Activated CD8-positive, alpha-beta T cell treated with anti-CD3 and anti-CD28 coated beads for 36 hours (primary cell): ENCODE measurements at regions not wholly inside any gene's neighbourhood (a gene's known extent, or its start where the extent isn't known, plus 50 kb on each side); places are given as distances from the start of the nearest gene placed in this dataset.

Experiments used
- ATAC-seq: fragments of 200-7000 bp; cut with Tn5 transposase; one replicate; pipeline ENCODE4 v1.10.0; 2021; ENCODE audit warnings: mild to moderate bottlenecking, moderate library complexity
- CTCF ChIA-PET: fragments of 350-600 bp; sonication (Branson Sonifier 250); formaldehyde crosslinking; loops from one replicate; lab custom pipeline; 2021; ENCODE audit warnings: antibody characterized with exemption; lab: Charles Lee
- POLR2A ChIA-PET: fragments of 350-600 bp; sonication (Branson Sonifier 250); formaldehyde crosslinking; loops from one replicate; lab custom pipeline; 2021; ENCODE audit warnings: antibody characterized with exemption; lab: Charles Lee
- DNase-seq: peaks from one replicate; pipeline ENCODE4 v3.0.0-alpha.2; 2020
- H3K27ac Mint-ChIP-seq: one replicate; pipeline ENCODE4 v1.8.0; 2021; ENCODE audit warnings: mild to moderate bottlenecking, mixed read lengths
- H3K27me3 Mint-ChIP-seq: one replicate; pipeline ENCODE4 v1.8.0; 2021; ENCODE audit warnings: mixed read lengths
- H3K36me3 Mint-ChIP-seq: one replicate; pipeline ENCODE4 v1.8.0; 2021; ENCODE audit warnings: low read depth, mixed read lengths
- H3K4me1 Mint-ChIP-seq: one replicate; pipeline ENCODE4 v1.8.0; 2021; ENCODE audit warnings: low read depth, mixed read lengths
- H3K4me3 Mint-ChIP-seq: one replicate; pipeline ENCODE4 v1.8.0; 2021; ENCODE audit warnings: mild to moderate bottlenecking, moderate library complexity, mixed read lengths
- H3K9me3 Mint-ChIP-seq: one replicate; pipeline ENCODE4 v1.8.0; 2021; ENCODE audit warnings: mixed read lengths
- intact Hi-C: fragments of 100-400 bp; cut with micrococcal nuclease; formaldehyde crosslinking; loops from one replicate; pipeline ENCODE4 v1.10.0; 2022
- TF ChIP-seq, protein P1 (sequence below): fragments of 200-600 bp; IDR thresholded peaks from one replicate; pipeline ENCODE4 v1.8.0; 2022; ENCODE audit warnings: antibody characterized with exemption, mild to moderate bottlenecking

DNA sequence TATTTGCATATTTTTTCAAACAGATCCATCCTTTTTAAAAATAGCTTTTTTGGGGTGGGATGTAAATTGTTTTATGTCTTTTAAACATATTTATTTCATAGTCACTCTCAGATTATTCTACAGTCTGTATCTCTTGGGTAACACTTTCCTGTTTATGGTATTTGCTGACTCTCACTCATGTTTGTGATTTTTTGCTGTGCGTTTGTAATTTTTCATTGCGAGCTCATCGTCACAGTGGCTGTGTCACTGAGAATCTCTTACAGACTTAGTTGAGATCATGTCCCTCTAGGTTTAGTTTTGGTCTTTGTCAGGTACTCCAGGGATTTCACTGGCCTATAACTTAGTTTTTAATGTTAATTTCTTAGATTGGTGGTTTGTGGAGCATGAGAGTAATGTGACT is 73.5 kb upstream of the HS6ST1 start:
- Mint-ChIP-seq H3K36me3 (no peaks in the 10 kb centered on the region), H3K4me3 (no peak overlapping the region), H3K27me3 (no peaks in the 10 kb centered on the region), H3K4me1 (no peaks in the 10 kb centered on the region), H3K9me3 (no peaks in the 10 kb centered on the region), H3K27ac (no peak overlapping the region)
- CTCF ChIA-PET = no interaction called here
- no peak for ATAC-seq
- TF ChIP-seq, protein P1, sequence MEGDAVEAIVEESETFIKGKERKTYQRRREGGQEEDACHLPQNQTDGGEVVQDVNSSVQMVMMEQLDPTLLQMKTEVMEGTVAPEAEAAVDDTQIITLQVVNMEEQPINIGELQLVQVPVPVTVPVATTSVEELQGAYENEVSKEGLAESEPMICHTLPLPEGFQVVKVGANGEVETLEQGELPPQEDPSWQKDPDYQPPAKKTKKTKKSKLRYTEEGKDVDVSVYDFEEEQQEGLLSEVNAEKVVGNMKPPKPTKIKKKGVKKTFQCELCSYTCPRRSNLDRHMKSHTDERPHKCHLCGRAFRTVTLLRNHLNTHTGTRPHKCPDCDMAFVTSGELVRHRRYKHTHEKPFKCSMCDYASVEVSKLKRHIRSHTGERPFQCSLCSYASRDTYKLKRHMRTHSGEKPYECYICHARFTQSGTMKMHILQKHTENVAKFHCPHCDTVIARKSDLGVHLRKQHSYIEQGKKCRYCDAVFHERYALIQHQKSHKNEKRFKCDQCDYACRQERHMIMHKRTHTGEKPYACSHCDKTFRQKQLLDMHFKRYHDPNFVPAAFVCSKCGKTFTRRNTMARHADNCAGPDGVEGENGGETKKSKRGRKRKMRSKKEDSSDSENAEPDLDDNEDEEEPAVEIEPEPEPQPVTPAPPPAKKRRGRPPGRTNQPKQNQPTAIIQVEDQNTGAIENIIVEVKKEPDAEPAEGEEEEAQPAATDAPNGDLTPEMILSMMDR = no peak
- POLR2A ChIA-PET = no interaction called here
- no peak for DNase-seq
- intact Hi-C loops = no loop called here

GRCh38 chr2:128394007-128394730 is 75.5 kb upstream of the HS6ST1 start:
- intact Hi-C loops = no loop called here
- POLR2A ChIA-PET = no interaction called here
- no peak overlapping the region for H3K27ac Mint-ChIP-seq
- CTCF ChIA-PET = no interaction called here
- H3K4me3 Mint-ChIP-seq = no peak overlapping the region
- ATAC-seq = no peak
- TF ChIP-seq, protein P1 = no peak
- H3K4me1 Mint-ChIP-seq = no peaks in the 10 kb centered on the region
- H3K27me3 Mint-ChIP-seq = no peaks in the 10 kb centered on the region
- H3K36me3 Mint-ChIP-seq = no peaks in the 10 kb centered on the region
- H3K9me3 Mint-ChIP-seq = no peaks in the 10 kb centered on the region
- no peak for DNase-seq

DNA sequence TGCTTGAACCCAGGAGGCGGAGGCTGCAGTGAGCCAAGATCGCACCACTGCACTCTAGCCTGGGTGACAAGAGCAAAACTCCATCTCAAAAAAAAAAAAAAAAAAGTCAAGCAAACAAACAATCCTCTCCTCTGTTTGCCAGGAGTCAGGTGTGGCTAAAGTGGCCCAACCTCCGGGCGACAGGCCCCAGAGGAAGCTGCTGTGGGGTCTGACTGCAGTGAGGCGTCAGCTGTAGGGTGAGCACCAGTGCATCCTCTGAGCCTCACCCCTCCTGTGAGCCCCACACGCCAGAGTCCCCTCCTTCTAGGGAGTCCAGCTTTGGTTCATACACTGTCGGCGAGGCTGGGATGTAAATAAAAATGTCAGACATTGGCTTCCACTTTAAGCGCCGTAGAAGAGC is 76.5 kb upstream of the HS6ST1 start:
- Mint-ChIP-seq H3K4me1 (no peaks in the 10 kb centered on the region), H3K4me3 (no peak overlapping the region), H3K27me3 (peaks cover 2% of the 10 kb centered on the region), H3K9me3 (no peaks in the 10 kb centered on the region), H3K27ac (no peak overlapping the region), H3K36me3 (no peaks in the 10 kb centered on the region)
- ChIA-PET CTCF (no interaction called here), POLR2A (no interaction called here)
- DNase-seq (no peak), ATAC-seq (no peak)
- intact Hi-C loops = no loop called here
- TF ChIP-seq, protein P1 = no peak

DNA sequence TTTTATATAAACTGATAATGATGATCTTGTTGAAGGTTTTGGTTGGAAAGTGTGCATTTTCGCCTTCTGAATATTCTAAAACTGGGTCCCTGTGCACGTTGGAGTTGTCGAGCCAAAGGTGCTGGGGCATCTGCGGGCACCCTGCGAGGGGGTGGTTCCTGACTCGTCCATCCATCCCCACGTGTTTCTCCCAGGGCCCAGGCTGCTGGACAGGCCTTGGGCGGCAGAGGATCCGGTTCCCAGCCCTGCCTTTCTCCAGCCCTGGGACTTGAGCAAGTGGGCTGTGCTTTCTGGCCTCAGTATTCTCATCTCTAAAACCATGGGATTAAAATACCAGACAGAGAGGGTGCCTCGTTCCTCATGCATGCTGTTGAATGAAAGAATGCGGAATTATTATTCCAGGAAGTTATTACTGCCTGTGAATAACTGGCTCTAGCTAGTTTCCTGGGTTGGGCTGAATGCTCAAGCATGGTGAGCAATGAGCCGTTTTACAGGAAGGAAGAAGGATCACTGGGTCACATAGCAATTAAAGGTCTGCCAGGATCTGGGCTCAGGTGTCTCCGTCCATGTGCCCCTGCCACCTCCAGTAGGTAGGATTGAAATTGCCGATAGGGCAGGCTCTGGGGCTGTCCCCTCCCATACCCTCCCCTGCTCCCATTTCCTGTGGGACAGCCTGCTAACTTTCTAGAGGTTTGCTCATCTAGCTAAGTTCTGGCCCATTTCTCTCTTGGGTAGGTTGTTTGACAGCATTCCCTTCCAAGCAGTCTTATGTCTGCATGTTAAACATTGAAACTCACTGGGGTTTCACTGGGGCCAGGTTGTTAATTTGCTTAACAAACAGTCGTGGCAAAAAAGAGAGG is 77.2 kb upstream of the HS6ST1 start:
- ChIA-PET CTCF (interaction anchor here (1.1 kb wide), 1 partner anchor 8 kb away, joined by 4 read pairs; no protein-coding TSS in a partner anchor), POLR2A (no interaction called here)
- intact Hi-C loops = no loop called here
- no peak overlapping the region for H3K27ac Mint-ChIP-seq
- no peaks in the 10 kb centered on the region for H3K4me1 Mint-ChIP-seq
- TF ChIP-seq, protein P1 = no peak
- H3K36me3 Mint-ChIP-seq = no peaks in the 10 kb centered on the region
- peaks cover 3% of the 10 kb centered on the region for H3K27me3 Mint-ChIP-seq
- H3K4me3 Mint-ChIP-seq = no peak overlapping the region
- ATAC-seq = no peak
- H3K9me3 Mint-ChIP-seq = no peaks in the 10 kb centered on the region
- DNase-seq = no peak

GRCh38 chr2:128396500-128396891 is 77.8 kb upstream of the HS6ST1 start:
- Mint-ChIP-seq H3K9me3 (no peaks in the 10 kb centered on the region), H3K4me3 (no peak overlapping the region), H3K27ac (no peak overlapping the region), H3K4me1 (no peaks in the 10 kb centered on the region), H3K36me3 (no peaks in the 10 kb centered on the region), H3K27me3 (peaks cover 4% of the 10 kb centered on the region)
- DNase-seq (no peak), ATAC-seq (no peak)
- ChIA-PET POLR2A (no interaction called here), CTCF (interaction anchor here (1.1 kb wide), 1 partner anchor 9 kb away, joined by 4 read pairs; no protein-coding TSS in a partner anchor)
- intact Hi-C loops = no loop called here
- TF ChIP-seq, protein P1 = no peak
